Endodermal cell (in vitro differentiated cells): ENCODE measurements at regions not wholly inside any gene's neighbourhood (a gene's known extent, or its start where the extent isn't known, plus 50 kb on each side); places are given as distances from the start of the nearest gene placed in this dataset.

Source experiments
- DNase-seq: peaks from one replicate; pipeline ENCODE4 v3.0.0-alpha.2; 2017
- H3K27ac ChIP-seq: 2 replicates; pipeline ENCODE4 v1.5.1; 2013; ENCODE audit warnings: mild to moderate bottlenecking, low read depth, low read length, moderate library complexity
- H3K27me3 ChIP-seq: 2 replicates; pipeline ENCODE4 v1.6.1; 2013; ENCODE audit warnings: mild to moderate bottlenecking, low read length, moderate library complexity; ENCODE audit not compliant: insufficient read depth, control insufficient read depth, poor library complexity, severe bottlenecking
- H3K36me3 ChIP-seq: 2 replicates; pipeline ENCODE4 v1.7.0; 2013; ENCODE audit warnings: mild to moderate bottlenecking, low read length, moderate library complexity; ENCODE audit not compliant: control insufficient read depth, insufficient read depth
- H3K4me1 ChIP-seq: one replicate; pipeline ENCODE4 v1.7.0; 2013; ENCODE audit warnings: low read length; ENCODE audit not compliant: control insufficient read depth, insufficient read depth
- H3K4me3 ChIP-seq: 2 replicates; pipeline ENCODE4 v1.5.1; 2013; ENCODE audit warnings: mild to moderate bottlenecking, low read length, moderate library complexity
- H3K9ac ChIP-seq: 2 replicates; pipeline ENCODE4 v1.6.1; 2013; ENCODE audit warnings: mild to moderate bottlenecking, low read length, moderate library complexity; ENCODE audit not compliant: poor library complexity, severe bottlenecking; ENCODE audit errors: extremely low read depth
- H3K9me3 ChIP-seq: 2 replicates; pipeline ENCODE4 v1.6.1; 2013; ENCODE audit warnings: mild to moderate bottlenecking, low read length, moderate library complexity; ENCODE audit not compliant: control insufficient read depth
- H3K27ac Mint-ChIP-seq: 2 replicates; pipeline ENCODE4 v1.8.0; 2020; ENCODE audit warnings: mixed read lengths
- H3K27me3 Mint-ChIP-seq: 2 replicates; pipeline ENCODE4 v1.8.0; 2021; ENCODE audit warnings: mild to moderate bottlenecking, mixed read lengths; ENCODE audit not compliant: insufficient read depth
- H3K36me3 Mint-ChIP-seq: 2 replicates; pipeline ENCODE4 v1.8.0; 2020; ENCODE audit warnings: low read depth, mixed read lengths
- H3K4me1 Mint-ChIP-seq: 2 replicates; pipeline ENCODE4 v1.8.0; 2020; ENCODE audit warnings: mixed read lengths
- H3K4me3 Mint-ChIP-seq: 2 replicates; pipeline ENCODE4 v1.8.0; 2020; ENCODE audit warnings: mild to moderate bottlenecking, moderate library complexity, mixed read lengths
- H3K9me3 Mint-ChIP-seq: 2 replicates; pipeline ENCODE4 v1.8.0; 2020; ENCODE audit warnings: mild to moderate bottlenecking, mixed read lengths
- WGBS, 2 experiments: methylation state at CpG; one replicate each; pipeline versions ENCODE4 v1.1.5 to v1.1.7; 2013; ENCODE audit warnings: missing lambda C conversion rate in 2 of 2, mixed read lengths in 1 of 2; ENCODE audit not compliant: insufficient coverage in 1 of 2, insufficient read length in 1 of 2; 5-methylcytosine and 5-hydroxymethylcytosine counted together
- TF ChIP-seq, protein P1 (sequence below): fragments of 200-600 bp; sonication (generic); conservative IDR thresholded peaks from 2 replicates; pipeline ENCODE4 v1.5.0; 2021; ENCODE audit warnings: antibody characterized with exemption, mild to moderate bottlenecking

DNA sequence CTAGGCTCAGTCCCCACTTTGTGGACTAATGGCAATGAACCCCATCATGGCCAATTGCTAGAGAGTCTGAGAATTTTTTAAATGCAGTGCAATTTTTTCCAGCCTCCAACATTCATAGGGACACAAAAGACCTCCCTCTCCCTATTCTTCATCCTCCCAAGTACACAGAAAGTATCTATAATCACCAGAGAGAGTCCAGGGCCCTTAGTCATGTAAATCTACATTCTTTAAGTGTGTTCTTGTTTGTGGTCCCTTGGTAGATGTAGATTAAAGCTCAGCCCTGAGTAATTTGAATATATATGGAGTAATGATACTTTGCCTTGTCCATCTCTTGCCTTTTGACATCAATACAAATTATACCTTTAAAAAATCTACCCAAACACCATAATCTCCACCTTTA lies 51.3 kb upstream of the ATXN3L start:
- Mint-ChIP-seq H3K4me1 (no peaks in the 10 kb centered on the region), H3K27ac (no peak overlapping the region), H3K9me3 (peaks cover 35% of the 10 kb centered on the region), H3K36me3 (no peaks in the 10 kb centered on the region), H3K4me3 (no peak overlapping the region), H3K27me3 (no peaks in the 10 kb centered on the region)
- no peak for DNase-seq
- no peak overlapping the region for H3K9ac ChIP-seq
- H3K4me1 ChIP-seq: no peaks in the 10 kb centered on the region
- H3K27ac ChIP-seq: no peak overlapping the region
- no peaks in the 10 kb centered on the region for H3K27me3 ChIP-seq
- no peaks in the 10 kb centered on the region for H3K36me3 ChIP-seq
- TF ChIP-seq, protein P1, sequence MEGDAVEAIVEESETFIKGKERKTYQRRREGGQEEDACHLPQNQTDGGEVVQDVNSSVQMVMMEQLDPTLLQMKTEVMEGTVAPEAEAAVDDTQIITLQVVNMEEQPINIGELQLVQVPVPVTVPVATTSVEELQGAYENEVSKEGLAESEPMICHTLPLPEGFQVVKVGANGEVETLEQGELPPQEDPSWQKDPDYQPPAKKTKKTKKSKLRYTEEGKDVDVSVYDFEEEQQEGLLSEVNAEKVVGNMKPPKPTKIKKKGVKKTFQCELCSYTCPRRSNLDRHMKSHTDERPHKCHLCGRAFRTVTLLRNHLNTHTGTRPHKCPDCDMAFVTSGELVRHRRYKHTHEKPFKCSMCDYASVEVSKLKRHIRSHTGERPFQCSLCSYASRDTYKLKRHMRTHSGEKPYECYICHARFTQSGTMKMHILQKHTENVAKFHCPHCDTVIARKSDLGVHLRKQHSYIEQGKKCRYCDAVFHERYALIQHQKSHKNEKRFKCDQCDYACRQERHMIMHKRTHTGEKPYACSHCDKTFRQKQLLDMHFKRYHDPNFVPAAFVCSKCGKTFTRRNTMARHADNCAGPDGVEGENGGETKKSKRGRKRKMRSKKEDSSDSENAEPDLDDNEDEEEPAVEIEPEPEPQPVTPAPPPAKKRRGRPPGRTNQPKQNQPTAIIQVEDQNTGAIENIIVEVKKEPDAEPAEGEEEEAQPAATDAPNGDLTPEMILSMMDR: no peak
- H3K4me3 ChIP-seq: no peak overlapping the region
- no peaks in the 10 kb centered on the region for H3K9me3 ChIP-seq

DNA sequence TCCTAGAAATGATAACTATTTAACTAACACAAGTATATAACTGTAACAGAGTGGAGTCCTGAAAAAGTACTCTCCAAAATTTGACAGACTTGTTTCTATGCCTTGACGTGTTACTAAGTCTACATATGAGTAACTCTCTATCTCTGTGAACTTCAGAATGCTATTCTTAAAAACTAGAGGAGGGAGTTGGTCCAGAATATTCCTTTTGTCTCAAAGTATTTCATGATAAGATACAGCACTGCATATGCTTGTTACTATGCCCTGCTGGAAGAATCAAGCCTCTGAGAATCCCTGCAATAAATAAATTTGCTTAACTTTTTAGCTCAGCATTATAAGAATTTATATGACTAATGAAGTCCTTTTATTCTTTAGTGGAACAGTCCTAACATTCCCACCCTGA lies 50.9 kb upstream of the ATXN3L start:
- Mint-ChIP-seq H3K4me1 (no peaks in the 10 kb centered on the region), H3K27me3 (no peaks in the 10 kb centered on the region), H3K27ac (no peak overlapping the region), H3K9me3 (peaks cover 36% of the 10 kb centered on the region), H3K4me3 (no peak overlapping the region), H3K36me3 (no peaks in the 10 kb centered on the region)
- Histone ChIP-seq H3K27me3 (no peaks in the 10 kb centered on the region), H3K9me3 (no peaks in the 10 kb centered on the region), H3K4me3 (no peak overlapping the region), H3K36me3 (no peaks in the 10 kb centered on the region), H3K4me1 (no peaks in the 10 kb centered on the region), H3K27ac (no peak overlapping the region), H3K9ac (no peak overlapping the region)
- WGBS, 2 experiments: 92% methylated on average over 1 of the region's 1 CpG; no CpG with 5 or more reads in 1 of the 2 experiments
- DNase-seq: no peak
- TF ChIP-seq, protein P1: no peak
